ENCODE measurements at regions not wholly inside any gene's neighbourhood (a gene's known extent, or its start where the extent isn't known, plus 50 kb on each side); places are given as distances from the start of the nearest gene placed in this dataset.

GRCh38 chr5:36355516-36355915 lies 53.8 kb upstream of the RANBP3L start:
- no peak for DNase-seq

- DNase-seq, result no peak
These were observed 55.2 kb upstream of the RANBP3L start for GRCh38 chr5:36356915-36357314.

- DNase-seq, result no peak
These were observed 55.8 kb upstream of the RANBP3L start for GRCh38 chr5:36357391-36357975.

GRCh38 chr5:36359267-36359666 lies 57.6 kb upstream of the RANBP3L start:
- no peak for DNase-seq

- no peak for DNase-seq
These were observed 58.6 kb upstream of the RANBP3L start for GRCh38 chr5:36360307-36360706.

GRCh38 chr5:36363101-36363500 lies 61.4 kb upstream of the RANBP3L start:
- no peak for DNase-seq

- no peak for DNase-seq
These were observed 62.0 kb upstream of the RANBP3L start for GRCh38 chr5:36363744-36364143.

GRCh38 chr5:36364473-36364872 lies 62.8 kb upstream of the RANBP3L start:
- DNase-seq, result no peak

- DNase-seq, result no peak
These were observed 64.2 kb upstream of the RANBP3L start for GRCh38 chr5:36365896-36366295.

GRCh38 chr5:36366883-36367282 lies 65.2 kb upstream of the RANBP3L start:
- DNase-seq, result no peak

- no peak for DNase-seq
These were observed 65.8 kb upstream of the RANBP3L start for GRCh38 chr5:36367524-36367923.

- no peak for DNase-seq
These were observed 67.6 kb upstream of the RANBP3L start for GRCh38 chr5:36369219-36369690.

GRCh38 chr5:36370073-36370472 lies 68.4 kb upstream of the RANBP3L start:
- DNase-seq, result no peak

- no peak for DNase-seq
These were observed 69.7 kb upstream of the RANBP3L start for GRCh38 chr5:36371366-36371765.

- no peak for DNase-seq
These were observed 71.9 kb upstream of the RANBP3L start for GRCh38 chr5:36373527-36374086.

GRCh38 chr5:36374266-36374862 lies 72.7 kb upstream of the RANBP3L start:
- no peak for DNase-seq

- DNase-seq, result no peak
These were observed 75.5 kb upstream of the RANBP3L start for GRCh38 chr5:36377192-36377591.

- DNase-seq, result no peak
These were observed 76.8 kb upstream of the RANBP3L start for GRCh38 chr5:36378551-36378950.

- no peak for DNase-seq
These were observed 81.2 kb upstream of the RANBP3L start for GRCh38 chr5:36382890-36383289.

- DNase-seq, result no peak
These were observed 82.2 kb upstream of the RANBP3L start for GRCh38 chr5:36383942-36384341.

GRCh38 chr5:36384845-36385244 lies 83.1 kb upstream of the RANBP3L start:
- no peak for DNase-seq

GRCh38 chr5:36385495-36385894 lies 83.8 kb upstream of the RANBP3L start:
- no peak for DNase-seq

GRCh38 chr5:36388288-36388687 lies 86.6 kb upstream of the RANBP3L start:
- DNase-seq, result no peak

GRCh38 chr5:36389245-36389644 lies 87.5 kb upstream of the RANBP3L start:
- no peak for DNase-seq
